ENCODE measurements at regions not wholly inside any gene's neighbourhood (a gene's known extent, or its start where the extent isn't known, plus 50 kb on each side); places are given as distances from the start of the nearest gene placed in this dataset.
"Not testable (repeated sequence)": the region's sequence is repeated elsewhere in the genome, so short reads cannot be mapped to it uniquely, and the experiment has no call there.

DNA sequence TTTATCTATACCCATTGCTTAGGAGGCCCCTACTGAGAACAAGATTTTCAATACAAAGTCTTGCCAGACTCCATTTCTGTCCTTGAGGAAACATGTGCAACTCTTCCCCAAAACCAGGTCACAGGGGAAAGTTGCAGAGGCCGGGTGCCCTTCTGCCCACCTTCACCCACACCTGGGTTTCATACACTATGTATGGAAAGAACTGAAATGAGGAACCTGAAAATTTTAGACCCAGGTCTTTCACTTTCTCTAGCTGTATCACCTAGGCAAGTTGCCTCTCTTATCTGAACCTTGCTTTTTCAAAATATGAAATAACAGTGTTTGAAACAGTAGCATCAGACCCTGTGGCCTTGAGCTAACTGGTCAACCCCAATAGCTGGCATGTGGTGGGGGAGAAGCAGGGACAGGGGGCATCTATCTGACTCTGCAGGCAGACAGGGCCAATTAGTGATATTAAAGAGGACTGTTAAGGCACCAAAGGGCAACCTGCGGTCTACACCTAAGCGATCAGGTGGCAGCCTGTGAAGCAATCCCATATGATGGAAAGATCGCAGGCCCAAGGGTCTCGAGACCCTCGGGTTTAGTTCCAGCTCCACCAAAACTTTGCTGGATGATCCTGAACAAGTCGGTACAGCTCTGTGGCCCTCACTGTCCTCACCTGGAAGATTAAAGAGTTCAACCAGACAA is 346.5 kb downstream of the BCL11B start:
- 0 out of 2 replicates have a peak, but pooled peaks cover 10% of the 10 kb centered on the region for H3K9me3 ChIP-seq
- no peak overlapping the region for H3K27ac ChIP-seq
- no peak for TF ChIP-seq Cebpa-rat (IDR thresholded peaks at IDR 0.05)
- H3K4me1 ChIP-seq, result no peaks in the 10 kb centered on the region
- H4K20me1 ChIP-seq, result no peaks in the 10 kb centered on the region
- no peak overlapping the region for H3K4me2 ChIP-seq
- no peak overlapping the region for H3K4me3 ChIP-seq
- H3K36me3 ChIP-seq, result no peaks in the 10 kb centered on the region
- no peaks in the 10 kb centered on the region for H3K27me3 ChIP-seq
- no peak overlapping the region for H3K9ac ChIP-seq

DNA sequence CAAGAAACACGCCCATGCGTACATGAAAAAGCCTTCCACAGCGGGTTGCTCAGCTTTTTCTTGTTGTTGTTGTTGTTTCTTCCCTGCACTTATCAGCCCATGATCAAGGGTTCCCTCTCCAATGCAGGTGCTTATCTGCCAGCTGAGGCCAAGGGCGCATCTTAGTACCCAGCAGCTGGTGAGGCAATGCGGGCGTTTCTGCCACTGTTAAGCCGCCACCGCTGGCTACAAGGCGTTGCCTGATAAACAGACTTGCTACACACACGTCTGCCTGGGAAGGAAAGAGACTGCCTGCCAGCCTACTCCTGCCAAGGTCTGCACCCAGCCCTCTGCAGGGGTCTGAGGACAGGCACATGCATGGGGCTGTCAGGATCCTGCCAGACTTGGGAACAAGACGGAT is 345.9 kb downstream of the BCL11B start:
- no peak overlapping the region for H3K9ac ChIP-seq
- H3K4me2 ChIP-seq, result no peak overlapping the region
- no peaks in the 10 kb centered on the region for H4K20me1 ChIP-seq
- H3K27me3 ChIP-seq, result no peaks in the 10 kb centered on the region
- 0 out of 2 replicates have a peak, but pooled peaks cover 10% of the 10 kb centered on the region for H3K9me3 ChIP-seq
- H3K27ac ChIP-seq, result no peak overlapping the region
- no peaks in the 10 kb centered on the region for H3K36me3 ChIP-seq
- no peak for TF ChIP-seq Cebpa-rat (IDR thresholded peaks at IDR 0.05)
- no peaks in the 10 kb centered on the region for H3K4me1 ChIP-seq
- H3K4me3 ChIP-seq, result no peak overlapping the region

DNA sequence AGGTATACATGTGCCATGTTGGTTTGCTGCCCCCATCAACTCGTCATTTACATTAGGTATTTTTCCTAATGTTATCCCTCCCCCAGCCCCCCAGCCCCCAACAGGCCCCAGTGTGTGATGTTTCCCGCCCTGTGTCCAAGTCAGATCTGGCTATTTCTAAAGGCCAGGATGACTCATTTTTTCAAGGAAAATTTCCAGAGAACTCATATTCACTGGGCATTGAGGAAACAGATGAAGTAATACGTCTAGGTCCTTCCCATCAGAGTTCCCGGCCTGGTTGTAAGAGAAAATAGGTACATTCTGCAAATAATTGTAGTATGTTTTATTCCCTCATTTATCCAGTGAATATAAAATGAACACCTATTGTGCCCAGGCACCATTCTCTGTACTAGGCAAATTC is 345.2 kb downstream of the BCL11B start:
- Histone ChIP-seq H3K9ac (no peak overlapping the region), H3K9me3 (0 out of 2 replicates have a peak, but pooled peaks cover 10% of the 10 kb centered on the region), H3K27ac (no peak overlapping the region), H3K27me3 (no peaks in the 10 kb centered on the region), H4K20me1 (no peaks in the 10 kb centered on the region), H3K4me3 (no peak overlapping the region), H3K4me2 (no peak overlapping the region), H3K4me1 (peaks cover 5% of the 10 kb centered on the region), H3K36me3 (no peaks in the 10 kb centered on the region)
- TF ChIP-seq Cebpa-rat (IDR thresholded peaks at IDR 0.05), result no peak

DNA sequence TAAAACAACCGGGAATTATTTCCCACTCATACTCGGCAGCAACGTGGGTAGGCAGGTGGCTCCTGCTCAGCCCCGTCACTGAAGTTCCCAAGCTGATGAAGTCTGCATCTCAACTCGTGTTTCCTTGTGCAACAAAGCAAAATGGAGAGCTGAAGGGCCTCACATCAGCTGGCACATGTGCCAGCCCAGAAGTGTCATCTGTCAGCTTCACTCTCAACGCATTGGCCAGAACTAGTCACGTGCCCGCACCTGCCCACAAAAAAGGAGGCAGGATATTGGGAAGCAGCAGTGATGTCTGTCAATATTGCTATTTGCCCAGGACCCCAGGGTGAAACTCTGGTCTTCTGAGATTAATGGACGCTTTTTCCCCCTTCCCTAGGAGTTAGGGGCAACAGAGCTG is 344.0 kb downstream of the BCL11B start:
- H3K4me1 ChIP-seq, result peaks cover 9% of the 10 kb centered on the region
- no peak overlapping the region for H3K4me2 ChIP-seq
- H3K36me3 ChIP-seq, result no peaks in the 10 kb centered on the region
- TF ChIP-seq Cebpa-rat (IDR thresholded peaks at IDR 0.05), result no peak
- H3K9ac ChIP-seq, result no peak overlapping the region
- no peaks in the 10 kb centered on the region for H4K20me1 ChIP-seq
- H3K27me3 ChIP-seq, result no peaks in the 10 kb centered on the region
- no peak overlapping the region for H3K27ac ChIP-seq
- H3K4me3 ChIP-seq, result no peak overlapping the region
- 0 out of 2 replicates have a peak, but pooled peaks cover under 1% of the 10 kb centered on the region for H3K9me3 ChIP-seq

DNA sequence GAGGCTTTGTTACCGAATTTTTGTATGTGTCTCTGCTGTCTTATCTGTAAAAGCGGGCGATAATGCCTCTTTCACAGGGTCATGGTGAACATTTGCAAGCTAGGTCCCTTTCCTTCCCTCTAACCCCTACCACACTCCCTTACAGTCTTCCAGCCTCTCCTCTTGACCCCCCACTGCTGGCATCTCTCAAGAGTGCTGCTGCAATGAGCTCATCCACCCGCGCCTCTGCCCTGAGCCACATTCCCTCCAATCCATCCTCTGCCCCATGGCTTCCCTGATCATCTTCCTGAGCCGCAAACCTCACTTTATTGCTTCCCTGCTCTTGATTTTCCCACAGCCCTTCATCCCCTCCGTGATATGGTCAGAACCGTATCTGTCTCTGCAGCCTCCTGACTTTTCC is 343.6 kb downstream of the BCL11B start:
- no peaks in the 10 kb centered on the region for H3K27me3 ChIP-seq
- no peak for TF ChIP-seq Cebpa-rat (IDR thresholded peaks at IDR 0.05)

DNA sequence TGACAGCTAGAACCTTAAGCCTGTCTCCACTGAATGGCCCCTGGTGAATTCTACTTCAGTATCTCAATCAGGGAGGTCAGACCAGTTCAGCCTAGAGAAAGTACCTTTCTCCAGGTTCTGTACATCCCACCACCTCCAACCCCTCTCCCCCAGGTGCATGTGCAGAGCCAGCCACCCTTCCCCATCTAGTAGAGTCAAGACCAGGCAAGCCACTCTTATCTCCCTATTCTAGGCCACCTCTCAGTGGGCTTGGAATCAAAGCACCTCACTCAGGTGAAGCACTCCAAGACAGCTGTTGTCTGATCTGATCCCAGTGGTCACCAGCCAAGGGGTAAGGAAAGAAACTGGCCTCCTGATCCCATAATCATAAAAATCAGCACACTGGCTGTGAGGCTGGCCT is 340.9 kb downstream of the BCL11B start:
- TF ChIP-seq Cebpa-rat (IDR thresholded peaks at IDR 0.05), result no peak
- Histone ChIP-seq H3K9ac (no peak overlapping the region), H3K4me3 (no peak overlapping the region), H4K20me1 (no peaks in the 10 kb centered on the region), H3K4me2 (no peak overlapping the region), H3K27ac (no peak overlapping the region), H3K4me1 (peaks cover 9% of the 10 kb centered on the region), H3K27me3 (no peaks in the 10 kb centered on the region), H3K36me3 (no peaks in the 10 kb centered on the region), H3K9me3 (no peaks in the 10 kb centered on the region)

More for the DNA sequence above, 343.6 kb downstream of the BCL11B start:
- H3K9me3 ChIP-seq, result no peaks in the 10 kb centered on the region
- no peak overlapping the region for H3K4me3 ChIP-seq
- no peak overlapping the region for H3K27ac ChIP-seq
- H3K9ac ChIP-seq, result no peak overlapping the region
- H3K36me3 ChIP-seq, result no peaks in the 10 kb centered on the region
- H3K4me2 ChIP-seq, result no peak overlapping the region
- no peaks in the 10 kb centered on the region for H4K20me1 ChIP-seq
- peaks cover 9% of the 10 kb centered on the region for H3K4me1 ChIP-seq

DNA sequence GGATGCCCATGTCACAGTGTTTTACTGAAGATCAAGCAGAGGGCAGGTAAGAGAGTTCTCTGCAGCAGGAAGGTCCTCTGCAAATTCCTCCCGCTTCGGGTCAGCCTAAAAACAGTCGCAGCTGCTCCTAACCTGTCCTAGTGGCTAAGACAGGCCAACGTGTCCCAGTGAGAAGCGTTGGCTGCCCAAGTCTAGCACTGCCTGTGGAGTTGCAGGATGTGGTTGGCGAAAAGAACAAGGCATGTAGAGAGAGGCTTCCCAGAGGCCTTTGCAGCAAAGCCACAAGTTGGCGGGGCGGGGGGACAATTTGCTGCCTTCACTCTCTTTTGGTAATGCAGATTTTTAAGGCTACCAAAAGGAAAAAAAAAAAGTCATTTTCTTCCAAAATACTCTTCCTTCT is 340.1 kb downstream of the BCL11B start:
- peak overlapping the region; percentile 24; the same call in 1 of the 2 replicates for H3K4me2 ChIP-seq
- no peaks in the 10 kb centered on the region for H3K27me3 ChIP-seq
- TF ChIP-seq Cebpa-rat (IDR thresholded peaks at IDR 0.05), result no peak
- H3K36me3 ChIP-seq, result no peaks in the 10 kb centered on the region
- H3K4me3 ChIP-seq, result no peak overlapping the region
- H3K9ac ChIP-seq, result no peak overlapping the region
- H3K9me3 ChIP-seq, result no peaks in the 10 kb centered on the region
- no peaks in the 10 kb centered on the region for H4K20me1 ChIP-seq
- peaks cover 9% of the 10 kb centered on the region for H3K4me1 ChIP-seq
- H3K27ac ChIP-seq, result no peak overlapping the region

DNA sequence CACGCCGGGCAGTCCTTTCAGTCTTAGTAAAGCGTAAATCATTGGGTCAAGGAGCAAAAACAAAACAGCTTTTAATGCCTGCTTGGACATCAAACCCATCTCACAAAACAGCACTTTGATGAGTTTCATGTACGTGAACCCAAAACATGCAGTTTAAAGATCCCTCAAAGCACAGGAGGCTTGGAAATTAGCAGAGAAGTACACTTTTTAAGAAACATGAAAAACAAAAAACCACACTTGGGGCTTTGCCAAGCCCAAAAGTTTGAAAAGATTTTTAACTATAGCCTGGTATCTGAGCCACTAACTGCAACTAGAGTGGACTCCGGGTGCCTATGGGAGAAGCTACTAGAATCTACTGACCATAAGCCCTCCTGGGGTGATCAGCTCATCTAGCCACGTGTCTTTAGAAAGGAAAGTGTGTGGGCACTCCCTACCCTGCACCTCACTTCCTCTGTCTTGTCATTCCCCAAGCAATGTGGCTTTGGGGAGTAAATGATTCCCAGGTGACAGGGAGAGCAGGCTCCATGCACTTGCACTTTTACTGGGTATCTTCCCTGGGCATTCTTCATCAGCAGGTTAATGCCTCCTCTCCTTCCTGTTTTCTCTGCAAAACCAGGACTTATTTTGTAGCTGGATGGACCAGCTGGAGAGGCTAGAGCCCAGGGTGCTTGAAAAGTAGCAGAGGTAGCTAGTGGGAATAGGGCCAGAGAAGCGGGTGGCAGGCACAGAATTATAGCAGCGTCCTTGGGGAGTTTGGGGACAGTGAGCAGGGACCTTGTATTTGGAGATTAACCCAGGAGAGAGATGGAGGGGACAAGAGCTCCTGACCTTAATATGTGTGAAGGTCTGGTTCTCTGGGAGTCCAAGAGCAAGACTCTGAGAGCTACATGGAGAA is 339.3 kb downstream of the BCL11B start:
- H3K9me3 ChIP-seq, result no peaks in the 10 kb centered on the region
- H4K20me1 ChIP-seq, result no peaks in the 10 kb centered on the region
- no peaks in the 10 kb centered on the region for H3K36me3 ChIP-seq
- no peak for TF ChIP-seq Cebpa-rat (IDR thresholded peaks at IDR 0.05)
- no peak overlapping the region for H3K27ac ChIP-seq
- H3K27me3 ChIP-seq, result no peaks in the 10 kb centered on the region
- H3K4me2 ChIP-seq, result no peak overlapping the region
- no peak overlapping the region for H3K4me3 ChIP-seq
- peaks cover 9% of the 10 kb centered on the region for H3K4me1 ChIP-seq
- H3K9ac ChIP-seq, result no peak overlapping the region

DNA sequence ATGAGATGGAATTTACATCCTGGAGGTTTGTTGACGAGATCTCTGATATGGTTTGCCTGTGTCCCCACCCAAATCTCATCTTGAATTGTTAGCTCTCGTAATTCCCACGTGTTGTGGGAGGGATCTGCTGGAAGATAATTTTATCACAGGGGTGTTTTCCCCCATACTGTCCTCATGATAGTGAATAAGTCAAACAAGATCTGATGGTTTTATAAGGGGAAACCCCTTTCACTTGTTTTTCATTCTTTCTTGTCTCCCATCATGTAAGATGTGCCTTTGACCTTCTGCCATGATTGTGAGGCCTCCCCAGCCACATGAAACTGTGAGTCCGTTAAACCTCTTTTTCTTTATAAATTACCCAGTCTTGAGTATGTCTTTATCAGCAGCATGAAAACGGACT is 337.4 kb downstream of the BCL11B start:
- H4K20me1 ChIP-seq, H3K4me1 ChIP-seq, H3K4me2 ChIP-seq, H3K27ac ChIP-seq, H3K4me3 ChIP-seq, H3K9me3 ChIP-seq, H3K27me3 ChIP-seq, H3K9ac ChIP-seq, H3K36me3 ChIP-seq: not testable (repeated sequence)

DNA sequence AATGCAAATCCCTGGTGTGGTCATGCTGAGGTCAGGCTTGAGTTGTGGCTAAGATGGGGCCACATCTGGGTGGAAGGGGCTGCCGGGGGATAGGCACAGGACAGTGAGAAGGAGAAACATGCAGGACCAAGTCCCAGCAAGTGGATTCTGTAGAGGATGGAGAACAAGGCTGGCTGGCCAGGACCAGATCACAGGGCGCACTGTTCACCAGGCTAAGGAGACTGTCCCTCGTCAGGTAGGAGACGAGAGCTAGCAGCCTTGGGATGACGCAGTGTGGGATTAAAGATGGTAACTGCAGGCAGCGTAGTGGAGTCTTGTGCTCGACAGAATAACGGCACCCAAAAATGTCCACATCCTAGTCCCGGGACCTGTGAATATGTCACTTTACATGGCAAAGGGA is 336.1 kb downstream of the BCL11B start:
- Histone ChIP-seq H3K9ac (no peak overlapping the region), H3K36me3 (no peaks in the 10 kb centered on the region), H3K4me1 (peaks cover 9% of the 10 kb centered on the region), H3K9me3 (no peaks in the 10 kb centered on the region), H3K27ac (no peak overlapping the region), H3K4me3 (no peak overlapping the region), H3K27me3 (no peaks in the 10 kb centered on the region), H4K20me1 (no peaks in the 10 kb centered on the region), H3K4me2 (no peak overlapping the region)
- TF ChIP-seq Cebpa-rat (IDR thresholded peaks at IDR 0.05), result no peak

Measured in BLaER1 (cell line).